Hematopoietic multipotent progenitor cell treated with erythropoietin and hydrocortisone succinate and interleukin-3 and kit ligand, for 8 days (in vitro differentiated cells): ENCODE measurements at regions not wholly inside any gene's neighbourhood (a gene's known extent, or its start where the extent isn't known, plus 50 kb on each side); places are given as distances from the start of the nearest gene placed in this dataset.
"Not testable (repeated sequence)": the region's sequence is repeated elsewhere in the genome, so short reads cannot be mapped to it uniquely, and the experiment has no call there.

Experiments
- DNase-seq: peaks from one replicate; pipeline ENCODE4 v3.0.0-alpha.2; 2015

DNA sequence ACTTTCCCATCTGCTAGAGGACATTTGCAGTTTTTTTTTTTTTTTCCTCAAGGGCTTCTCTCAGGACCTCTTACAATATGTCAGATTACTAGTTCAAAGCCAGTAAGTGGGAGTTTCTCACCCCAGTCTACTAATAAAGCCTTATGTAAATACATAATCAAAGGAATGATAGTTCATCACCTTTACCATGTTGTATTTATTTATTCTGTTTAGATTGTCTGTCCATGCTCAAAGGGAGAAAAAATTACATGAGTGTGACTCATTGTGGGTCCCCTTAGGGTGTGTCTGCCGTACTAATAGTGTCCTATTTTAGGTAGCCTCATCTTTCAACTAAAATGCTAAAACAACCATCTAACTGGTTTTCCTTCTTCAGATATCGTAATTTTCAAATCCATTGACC lies 917.6 kb downstream of the EPHA3 start:
- no peak for DNase-seq

DNA sequence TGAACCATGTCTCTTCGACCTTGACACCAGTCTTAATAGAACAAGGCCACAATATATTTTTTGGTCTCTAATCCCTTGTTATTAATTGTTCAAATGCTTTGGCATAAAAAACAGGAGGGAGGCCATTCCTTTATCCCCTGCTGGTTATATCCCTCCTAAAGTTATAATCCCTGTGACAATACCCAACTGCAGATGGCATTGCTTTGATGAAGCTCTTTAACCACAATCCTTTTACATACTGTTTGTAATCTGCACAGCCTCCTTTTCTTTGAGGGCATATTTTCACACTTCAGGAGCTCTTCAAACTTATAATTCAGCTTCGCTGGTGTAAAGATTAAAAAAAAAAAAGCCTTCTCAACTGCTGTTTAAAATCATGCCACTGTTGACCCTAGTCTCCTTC lies 919.0 kb downstream of the EPHA3 start:
- no peak for DNase-seq

DNA sequence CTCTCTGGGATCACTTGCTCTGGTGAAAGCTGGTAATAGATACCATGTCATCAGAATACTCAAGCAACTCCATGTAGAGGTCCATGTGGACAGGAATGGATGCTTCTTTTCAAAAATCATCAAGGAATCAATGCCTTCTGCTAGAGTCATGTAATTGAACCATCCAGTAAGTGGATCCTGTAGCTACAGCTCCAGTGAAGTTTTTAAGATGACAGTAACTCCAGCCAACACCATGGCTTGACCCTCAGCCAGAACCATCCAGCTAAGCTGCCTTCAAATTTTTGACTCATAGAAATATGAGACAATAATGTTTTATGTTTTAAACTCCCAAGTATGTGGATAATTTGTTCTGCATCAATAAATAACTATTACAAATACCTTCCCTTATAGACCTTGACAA lies 923.7 kb downstream of the EPHA3 start:
- no peak for DNase-seq

DNA sequence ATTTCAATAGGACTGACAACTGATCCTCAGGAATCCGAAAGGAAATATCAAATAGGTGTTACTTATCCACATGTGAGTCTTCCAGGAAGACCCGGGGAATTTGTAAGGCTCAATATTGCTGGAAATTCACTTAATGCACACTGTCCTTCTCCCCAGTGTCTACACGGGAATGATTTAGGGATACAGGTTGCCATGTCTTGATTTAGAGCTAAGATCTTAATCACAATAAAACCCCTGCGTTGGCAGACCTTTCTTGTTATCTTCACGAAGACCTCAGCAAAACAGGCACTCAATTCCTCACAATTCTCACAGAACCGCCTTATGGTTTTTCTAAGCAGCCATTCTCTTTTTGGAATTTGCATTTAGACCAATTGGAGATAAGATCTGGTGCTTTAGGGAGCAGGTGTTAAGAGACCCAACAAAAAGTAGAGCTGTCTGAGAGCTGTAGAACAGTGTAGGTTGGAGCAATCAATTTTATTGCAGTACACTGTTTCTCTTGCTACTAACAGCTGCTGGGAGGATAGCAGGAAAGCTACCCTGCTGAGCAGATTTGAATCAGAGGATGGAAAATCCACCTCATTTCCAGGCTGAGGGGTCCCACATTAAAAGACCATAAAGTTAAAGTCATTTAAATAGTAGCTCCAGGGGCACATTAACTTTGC lies 925.7 kb downstream of the EPHA3 start:
- no peak for DNase-seq

DNA sequence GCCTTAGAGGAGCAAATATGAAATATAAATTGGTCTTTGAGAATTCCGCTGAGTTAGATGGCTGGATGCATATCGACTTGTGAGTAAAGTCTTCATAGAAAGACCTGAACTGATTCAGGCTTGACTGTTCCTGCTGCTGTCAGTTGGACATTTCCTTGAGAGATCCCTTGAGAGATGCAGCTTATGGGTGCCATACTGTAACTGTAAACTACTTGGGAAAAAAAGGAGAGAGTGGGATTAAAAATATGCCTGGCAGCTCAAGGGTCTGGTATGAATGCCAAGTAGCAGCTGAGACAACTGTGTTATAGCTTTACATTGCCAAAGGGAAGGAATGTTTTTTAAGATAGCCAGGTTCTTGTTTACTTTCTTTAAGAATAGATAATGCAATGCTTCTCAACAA lies 926.6 kb downstream of the EPHA3 start:
- DNase-seq = no peak

DNA sequence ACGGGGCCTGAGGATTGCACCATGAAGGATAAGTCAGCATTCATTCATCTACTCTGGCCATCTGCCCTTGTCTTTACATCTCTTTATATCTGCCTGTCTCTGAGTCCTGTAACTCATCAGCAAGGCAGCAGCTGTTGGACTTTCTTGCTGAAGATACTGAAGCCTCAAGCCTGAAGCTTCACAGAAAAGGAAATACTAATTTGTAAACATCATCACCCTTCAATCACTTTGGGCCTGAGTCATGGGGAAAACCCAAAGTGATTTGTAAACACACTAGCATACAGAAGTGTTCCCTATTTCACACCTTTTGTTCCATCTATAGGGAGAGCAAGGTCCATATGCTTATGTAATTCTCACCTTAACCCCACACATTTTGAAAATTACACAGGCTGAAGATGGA lies 928.2 kb downstream of the EPHA3 start:
- DNase-seq = no peak

DNA sequence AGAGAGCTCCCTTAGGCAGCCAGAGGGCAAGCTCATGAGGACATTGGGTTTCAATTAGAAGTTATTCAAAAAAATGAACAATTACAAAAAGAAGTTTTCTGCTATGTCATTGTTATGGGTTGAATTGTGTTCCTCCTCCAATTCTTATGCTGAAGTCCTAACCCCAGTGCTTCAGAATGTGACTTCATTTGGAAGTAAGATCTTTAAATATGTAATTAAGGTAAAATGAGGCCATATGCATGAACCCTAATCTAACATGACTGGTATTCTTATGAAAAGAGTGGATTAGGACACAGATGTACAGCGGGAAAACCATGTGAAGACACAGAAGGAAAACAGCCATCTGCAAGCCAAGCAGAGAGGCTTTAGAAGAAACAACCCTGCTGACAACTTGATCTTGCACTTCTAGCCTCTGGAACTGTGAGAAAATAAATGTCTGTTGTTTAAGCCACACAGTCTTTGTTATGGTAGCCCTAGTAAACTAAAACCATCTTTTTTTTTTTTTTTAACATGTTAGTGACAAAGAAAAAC lies 929.6 kb downstream of the EPHA3 start:
- no peak for DNase-seq

DNA sequence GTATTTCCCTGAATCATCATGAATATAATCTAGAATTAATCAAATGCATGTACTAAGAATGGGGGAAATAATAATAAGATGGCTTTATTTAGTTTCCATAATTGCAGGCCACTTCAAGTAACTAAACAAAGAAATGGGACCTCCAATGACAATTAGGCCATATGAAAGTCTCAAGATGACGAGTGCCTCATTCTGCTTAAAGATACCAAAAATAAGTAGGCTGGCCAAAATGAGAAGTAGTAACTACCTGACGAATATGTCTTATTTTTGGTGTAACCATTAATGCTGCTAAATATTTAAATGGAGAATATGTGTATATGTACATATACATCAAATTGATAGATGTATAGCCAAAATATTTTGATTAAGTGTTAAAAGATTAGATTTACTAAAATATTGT lies 932.6 kb downstream of the EPHA3 start:
- DNase-seq = no peak

DNA sequence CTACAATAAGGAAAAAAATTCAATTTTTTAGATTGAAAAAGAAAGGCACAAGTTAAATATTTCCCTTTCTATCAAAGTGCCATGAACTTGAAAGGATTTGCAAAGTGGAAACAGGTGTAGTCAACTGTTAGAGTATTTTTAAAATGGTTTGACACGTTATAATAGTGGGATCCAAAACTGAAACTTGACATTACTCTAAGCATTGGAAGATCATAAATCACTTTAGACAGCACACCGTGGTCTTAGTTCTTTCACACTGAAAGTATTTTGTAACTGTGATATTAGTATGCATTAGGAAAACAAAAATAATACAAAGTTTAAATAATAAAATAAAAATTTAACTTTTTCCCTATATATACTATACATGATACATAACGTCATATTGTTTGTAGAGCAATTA lies 933.1 kb downstream of the EPHA3 start:
- DNase-seq = no peak

DNA sequence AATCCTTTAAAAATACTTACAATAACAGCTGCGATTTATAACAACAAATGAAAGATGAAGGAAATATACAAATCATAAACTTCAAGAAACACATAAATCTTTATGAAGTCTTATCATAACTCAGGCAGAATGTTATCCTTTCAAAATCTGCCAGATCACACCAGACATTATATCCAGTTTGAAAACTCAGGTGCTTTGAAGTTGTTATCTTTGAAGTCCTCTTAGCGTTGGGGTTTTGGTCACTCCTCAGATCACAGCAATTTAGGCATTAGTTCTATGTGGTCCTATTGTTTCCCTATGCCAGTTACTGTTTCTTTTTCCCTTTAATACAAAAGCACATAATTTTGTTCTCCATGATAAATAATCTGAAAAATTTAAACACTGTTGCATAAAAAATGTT lies 934.6 kb downstream of the EPHA3 start:
- no peak for DNase-seq

DNA sequence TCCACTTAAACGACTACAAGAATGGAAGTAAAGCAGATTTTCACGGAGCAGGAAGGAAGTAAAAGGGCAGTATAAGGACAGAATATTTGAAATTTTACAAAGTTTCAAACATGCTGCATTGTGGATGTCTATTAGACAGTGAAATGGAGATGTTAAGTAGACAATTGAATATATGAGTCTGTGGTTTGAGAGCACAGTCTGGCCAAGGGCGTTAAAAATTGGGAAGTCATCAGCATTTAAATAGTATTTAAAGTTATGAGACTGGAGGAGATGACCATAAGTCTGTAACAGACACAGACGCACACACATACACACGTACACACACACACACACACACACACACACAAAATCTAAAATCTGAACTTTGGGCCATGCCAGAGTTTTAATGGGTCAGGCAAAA lies 935.9 kb downstream of the EPHA3 start:
- no peak for DNase-seq

DNA sequence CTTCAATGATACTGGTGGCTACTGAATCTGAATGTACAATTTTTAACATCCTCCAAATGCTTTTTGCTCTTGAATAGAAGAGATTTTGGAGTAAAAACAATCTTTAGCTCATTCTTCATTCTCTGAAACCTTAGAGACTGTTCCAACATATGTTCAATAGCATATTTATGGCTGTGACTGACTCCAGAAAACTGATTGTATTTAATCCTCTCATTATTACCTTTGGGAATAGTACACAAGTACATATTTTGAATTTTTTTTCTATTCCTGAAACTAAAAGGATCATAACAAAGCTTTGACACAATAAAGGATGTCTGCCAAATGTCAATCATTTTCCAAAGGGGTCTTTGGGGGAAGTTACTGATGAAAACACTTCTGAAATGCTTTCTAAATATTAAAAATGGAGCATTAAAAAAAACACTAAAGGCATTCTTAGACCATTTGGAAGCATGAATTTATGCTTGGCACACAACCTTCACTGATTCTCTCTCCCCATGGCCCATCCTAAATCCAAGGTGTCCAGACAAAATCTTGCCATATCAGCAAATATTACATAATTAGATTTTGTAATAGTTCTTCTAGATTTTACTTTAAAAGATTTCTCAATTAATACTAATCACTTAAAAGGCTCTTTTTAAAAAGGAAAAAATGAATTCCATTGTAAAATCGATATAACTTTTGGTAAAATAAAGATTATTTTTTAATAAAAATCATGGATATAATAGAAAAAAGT lies 936.8 kb downstream of the EPHA3 start:
- DNase-seq = no peak

DNA sequence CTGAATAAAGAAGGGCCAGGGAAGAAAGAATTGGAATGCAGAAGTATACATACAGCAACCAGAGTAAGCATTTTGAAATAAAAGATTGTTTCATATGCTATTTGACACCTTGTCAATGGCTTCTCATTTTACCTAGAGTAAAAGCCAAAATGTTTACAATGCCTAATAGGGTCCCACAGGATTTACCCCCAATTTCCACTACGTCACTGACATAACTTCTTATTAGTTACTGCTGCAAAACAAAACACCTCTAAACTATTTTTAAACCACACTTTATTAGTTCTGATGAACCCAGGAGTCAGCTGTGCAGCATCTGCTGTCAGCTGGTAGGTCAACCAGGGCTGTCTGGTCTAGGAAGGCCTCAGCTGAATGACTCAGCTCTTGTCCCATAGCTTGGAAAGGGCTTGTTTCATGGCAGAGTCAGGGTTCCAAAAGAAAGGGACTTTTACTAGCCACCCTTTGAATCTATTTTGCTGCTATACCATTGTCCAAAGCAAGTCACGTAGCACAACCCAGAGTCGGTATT lies 945.1 kb downstream of the EPHA3 start:
- DNase-seq = no peak

DNA sequence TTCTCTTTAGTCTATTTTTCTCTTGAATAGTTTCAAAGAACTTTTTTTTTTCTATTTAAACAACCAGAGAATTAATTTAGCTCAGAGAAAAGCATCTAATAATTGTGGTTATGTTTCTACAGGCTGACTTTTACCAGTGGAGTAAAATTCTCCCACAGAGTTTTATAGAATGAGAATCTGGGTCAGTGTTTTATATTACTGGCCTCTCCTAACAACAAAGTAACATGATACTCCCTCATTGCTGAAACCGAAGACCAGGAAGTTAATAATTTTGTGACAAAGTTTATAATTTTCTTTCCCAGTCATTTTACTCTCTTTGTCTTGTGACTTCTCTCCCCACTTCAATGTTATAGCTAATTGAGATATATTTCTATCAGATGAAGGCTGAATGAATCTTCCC lies 946.9 kb downstream of the EPHA3 start:
- DNase-seq = no peak

DNA sequence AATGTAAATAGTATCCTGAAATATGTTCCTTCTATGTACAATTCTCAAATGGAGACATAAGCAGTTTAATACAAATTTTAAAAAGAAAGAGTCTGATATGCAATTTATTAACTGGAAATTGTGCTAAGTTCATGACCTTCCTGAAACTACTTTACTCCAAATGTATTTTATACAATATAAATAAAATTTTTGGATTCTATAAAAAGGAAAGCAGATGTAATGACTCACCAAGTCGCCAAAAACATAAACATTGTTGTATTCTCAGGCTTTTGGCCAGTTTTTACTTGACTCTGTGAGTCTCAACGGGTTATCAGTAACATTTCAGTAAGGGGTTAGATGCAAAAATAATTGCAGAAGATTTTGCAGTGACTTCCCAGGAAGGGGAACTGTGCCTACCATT lies 948.2 kb downstream of the EPHA3 start:
- DNase-seq = no peak

DNA sequence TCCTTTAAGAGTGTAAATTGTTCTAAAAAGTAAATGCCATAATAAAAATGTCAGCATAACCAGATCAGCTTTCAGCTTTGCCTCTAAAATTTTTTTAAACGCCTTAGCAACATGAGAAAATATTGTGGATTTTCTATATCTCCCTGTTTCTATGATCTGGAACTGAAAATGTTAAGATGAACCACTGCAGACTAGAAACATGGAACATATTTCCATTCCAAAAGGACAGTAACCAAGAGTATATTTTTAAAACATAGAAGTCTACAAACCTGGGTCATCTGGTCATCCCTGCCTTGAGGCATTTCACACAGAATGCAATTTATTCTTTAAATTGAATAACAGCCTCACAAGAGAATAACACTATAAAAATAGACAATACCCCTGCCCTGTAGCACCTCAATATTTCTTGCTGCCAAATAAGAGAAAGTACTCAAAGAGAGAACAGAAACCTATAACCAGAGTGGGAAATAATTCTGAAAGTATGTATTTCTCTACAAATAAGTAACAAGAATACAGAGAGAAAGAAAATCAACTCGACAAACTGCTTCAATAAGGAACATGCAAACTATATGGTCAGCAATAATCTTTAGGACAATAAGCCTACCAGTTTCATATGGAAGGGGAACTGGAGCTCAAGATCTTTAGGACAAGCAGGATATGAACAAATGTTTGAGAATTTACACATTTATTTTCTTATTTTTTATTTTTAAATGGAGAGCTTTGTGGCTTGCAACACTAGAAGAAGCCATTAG lies 949.0 kb downstream of the EPHA3 start:
- no peak for DNase-seq

DNA sequence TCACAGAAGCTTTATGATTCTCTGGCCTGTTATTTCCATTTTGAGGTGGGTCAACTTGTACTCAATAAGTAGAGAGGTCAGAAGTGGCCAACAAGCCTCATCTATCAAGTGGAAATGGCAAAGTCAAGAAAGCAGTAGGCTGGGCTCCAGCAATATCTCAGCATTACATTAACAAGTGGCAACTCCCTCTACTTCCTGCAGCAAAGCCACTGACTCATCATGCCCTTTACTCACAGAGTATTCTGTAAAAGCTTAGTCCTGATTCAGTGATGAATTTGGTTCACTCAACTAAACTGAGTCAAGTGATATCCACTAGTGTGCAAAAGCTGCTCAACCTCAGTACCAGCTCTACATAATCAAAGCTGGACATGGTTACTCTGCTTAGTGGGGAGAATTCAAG lies 954.6 kb downstream of the EPHA3 start:
- no peak for DNase-seq

DNA sequence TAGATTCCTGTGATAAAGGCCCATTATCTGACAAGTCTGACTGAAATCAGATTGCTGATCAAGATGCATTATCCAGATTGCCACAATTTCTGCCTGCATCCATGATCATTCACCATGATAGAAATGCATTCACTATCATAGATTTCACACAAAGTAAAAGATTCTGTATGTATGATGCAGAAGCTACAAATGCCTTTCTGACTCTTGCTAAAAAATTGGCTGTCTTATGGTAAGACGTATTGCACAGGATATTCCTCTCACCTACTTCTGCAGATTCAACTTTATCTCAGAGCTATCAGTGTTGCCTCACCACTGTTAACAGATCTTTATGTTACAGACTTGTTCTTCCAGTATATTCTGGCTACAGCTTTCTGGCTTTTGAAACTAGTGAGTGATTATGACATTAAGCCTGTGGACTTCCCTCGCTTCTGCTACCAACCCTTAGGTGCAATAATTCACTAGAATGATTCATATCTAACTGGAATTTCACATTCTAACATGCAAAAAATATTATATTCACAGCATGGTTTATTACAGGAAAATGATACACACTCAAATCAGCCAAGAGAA lies 955.3 kb downstream of the EPHA3 start:
- no peak for DNase-seq

DNA sequence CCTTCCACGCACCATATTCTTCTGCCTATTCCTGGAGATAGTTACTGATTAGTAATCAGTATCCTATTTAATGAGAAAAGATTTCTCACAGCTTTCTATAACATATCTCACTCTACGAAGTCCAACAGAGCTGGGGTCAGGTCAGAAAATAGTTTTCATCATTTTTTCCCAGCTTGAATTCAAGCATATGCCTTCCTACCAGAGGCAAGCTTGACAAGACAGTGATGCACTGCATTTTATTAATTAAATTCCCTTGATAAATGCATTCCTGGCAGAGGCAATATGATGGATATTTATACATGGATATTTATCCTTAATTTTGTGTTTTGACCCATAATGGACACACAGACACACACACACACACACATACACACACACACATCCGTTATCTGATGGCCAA lies 961.4 kb downstream of the EPHA3 start:
- no peak for DNase-seq

DNA sequence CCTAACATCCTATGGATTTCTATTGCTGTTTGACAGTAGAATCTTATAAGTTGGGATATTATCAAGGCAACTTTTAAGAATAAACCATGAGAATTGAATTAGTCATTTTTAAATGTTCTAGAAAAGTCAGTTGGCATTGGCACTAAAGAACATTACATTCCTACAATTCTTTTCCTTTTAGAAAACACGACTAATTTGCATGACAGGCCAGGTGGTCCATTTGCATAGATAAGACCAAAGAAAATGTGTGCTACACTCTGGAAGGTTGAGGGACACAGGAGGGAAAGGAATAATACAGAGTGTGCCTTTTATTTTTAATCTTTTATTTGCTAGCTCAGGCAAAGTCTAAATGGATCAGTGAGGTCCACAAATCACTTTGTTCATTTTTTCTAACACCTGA lies 962.3 kb downstream of the EPHA3 start:
- no peak for DNase-seq

DNA sequence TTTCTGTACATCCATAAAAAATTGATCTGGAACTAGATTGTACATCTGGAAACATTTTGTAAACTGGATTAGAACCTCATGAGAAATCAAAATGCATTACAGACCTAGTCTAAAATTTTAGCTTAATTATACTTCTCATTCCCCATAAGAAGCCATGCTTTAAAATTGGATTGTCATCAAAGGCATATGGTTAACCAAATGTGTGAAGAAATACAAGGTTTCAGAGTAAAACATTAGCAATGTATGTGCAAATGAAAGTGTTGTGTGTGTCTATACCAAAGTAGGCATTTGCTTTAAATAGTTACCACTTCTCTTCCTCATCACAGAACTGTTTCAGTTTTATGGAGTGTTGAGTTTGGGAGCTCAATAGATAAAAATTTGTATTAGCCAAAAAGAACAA lies 968.7 kb downstream of the EPHA3 start:
- no peak for DNase-seq

DNA sequence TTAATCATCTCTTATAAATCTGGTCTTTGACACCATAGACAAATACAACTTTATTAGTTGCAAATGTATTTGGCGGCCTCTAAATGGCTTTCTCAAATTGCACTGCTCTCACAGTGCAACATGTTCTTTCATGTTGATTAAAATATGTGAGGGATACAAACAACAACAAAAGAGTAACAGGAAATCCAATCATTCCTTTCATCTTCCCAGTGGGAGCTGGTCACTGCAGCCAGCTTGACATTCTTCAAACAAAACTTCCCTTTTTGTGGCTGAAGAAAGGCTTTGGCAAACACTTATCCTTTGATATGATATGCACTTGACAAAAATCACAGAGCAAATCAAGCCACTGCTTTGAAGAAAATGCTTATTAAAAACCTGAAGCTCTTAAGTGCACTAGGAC lies 973.6 kb downstream of the EPHA3 start:
- DNase-seq = no peak

DNA sequence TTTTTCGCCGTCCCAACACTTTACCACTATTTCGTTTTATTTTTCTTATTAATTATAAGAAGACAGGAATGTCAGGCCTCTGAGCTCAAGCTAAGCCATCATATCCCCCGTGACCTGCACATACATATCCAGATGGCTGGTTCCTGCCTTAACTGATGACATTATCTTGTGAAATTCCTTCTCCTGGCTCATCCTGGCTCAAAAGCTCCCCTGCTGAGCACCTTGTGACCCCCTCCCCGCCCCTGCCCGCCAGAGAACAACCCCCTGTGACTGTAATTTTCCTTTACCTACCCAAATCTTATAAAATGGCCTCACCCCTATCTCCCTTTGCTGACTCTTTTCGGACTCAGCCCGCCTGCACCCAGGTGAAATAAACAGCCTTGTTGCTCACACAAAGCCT lies 978.9 kb downstream of the EPHA3 start:
- DNase-seq = not testable (repeated sequence)
